Loucy (cell line): ENCODE measurements at regions not wholly inside any gene's neighbourhood (a gene's known extent, or its start where the extent isn't known, plus 50 kb on each side); places are given as distances from the start of the nearest gene placed in this dataset.
A peak's percentile ranks its signal among the peaks of the same experiment; 100 is the strongest.

ENCODE experiments used
- CTCF ChIP-seq: fragments of 200-600 bp; sonication (generic); conservative IDR thresholded peaks from 2 replicates; pipeline ENCODE4 v1.5.1; 2014; ENCODE audit warnings: mild to moderate bottlenecking, antibody characterized with exemption, low read length
- EZH2phosphoT487 ChIP-seq: fragments of 200-600 bp; IDR thresholded peaks from 2 replicates; pipeline ENCODE4 v1.6.1; 2018; ENCODE audit warnings: antibody characterized with exemption, mild to moderate bottlenecking, moderate library complexity, borderline replicate concordance

GRCh38 chr3:188052169-188053035 lies 101.6 kb upstream of the LPP start:
- TF ChIP-seq CTCF (peak; percentile 34), EZH2phosphoT487 (no peak)
